ENCODE measurements at regions not wholly inside any gene's neighbourhood (a gene's known extent, or its start where the extent isn't known, plus 50 kb on each side); places are given as distances from the start of the nearest gene placed in this dataset.

DNA sequence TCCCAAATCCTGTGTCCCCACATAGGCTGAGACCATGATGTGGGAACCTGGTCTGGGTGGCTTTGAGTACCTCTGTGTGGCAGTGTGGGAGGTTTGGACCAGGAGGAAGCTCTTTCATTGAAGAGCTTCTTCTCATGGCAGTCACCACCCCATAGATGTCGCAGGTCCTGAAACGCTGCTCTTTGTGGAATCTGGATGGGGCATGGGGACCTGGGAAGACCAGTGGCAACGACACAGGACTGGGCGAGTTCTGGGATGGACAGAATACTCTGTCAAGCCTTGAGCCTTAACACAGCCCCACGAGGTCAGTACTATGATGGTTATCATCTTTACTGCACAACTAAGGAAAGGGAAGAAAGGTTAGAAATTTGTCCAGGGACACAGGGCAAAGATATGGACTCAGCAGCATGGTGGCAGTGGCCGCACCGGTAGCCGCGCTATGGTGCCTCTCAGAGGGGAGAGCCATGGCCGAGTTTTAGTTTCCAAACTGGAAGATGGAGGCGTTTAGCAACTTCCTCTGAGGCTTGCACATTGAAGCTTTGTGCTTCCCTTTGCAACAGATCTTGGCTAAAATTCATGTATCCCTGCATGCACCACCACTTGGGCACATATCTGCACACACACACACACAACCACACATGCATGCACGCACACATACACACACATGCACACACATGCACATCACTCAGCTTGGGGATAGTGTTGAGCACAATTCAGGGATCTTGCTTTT is 117.7 kb upstream of the C1orf174 start:
- no peak for DNase-seq

DNA sequence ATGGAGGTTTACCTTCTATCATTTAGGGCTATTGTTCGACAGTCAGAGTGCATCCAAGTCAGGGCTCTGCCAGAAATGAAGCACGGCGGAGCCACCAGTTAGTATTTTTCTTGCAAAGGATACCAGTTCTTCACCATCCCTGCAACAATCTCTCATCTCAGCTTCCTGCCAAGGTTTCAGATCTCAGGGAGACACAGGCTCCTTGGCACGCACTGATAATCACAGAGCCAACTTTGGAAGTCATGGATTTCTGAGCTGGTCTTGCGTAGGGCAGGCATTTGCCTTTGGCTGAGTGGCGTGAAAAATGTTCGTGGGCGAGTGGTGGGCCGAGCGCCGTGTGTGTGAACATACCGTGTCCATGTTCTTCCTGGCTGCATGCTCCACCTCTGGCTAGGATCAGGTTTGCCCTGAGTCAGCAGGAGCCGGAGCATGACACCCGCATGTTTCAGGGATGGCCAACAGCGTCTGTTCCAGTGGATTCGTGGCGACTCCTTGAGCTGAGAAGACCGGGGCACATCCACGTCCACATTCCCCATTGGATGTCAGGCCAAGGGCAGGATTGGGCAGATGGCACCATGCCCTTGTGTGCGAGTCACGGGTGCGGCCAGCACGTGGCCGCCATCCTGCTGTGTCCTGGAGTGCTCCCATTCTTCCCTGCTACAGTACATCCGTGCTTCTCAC is 118.5 kb upstream of the C1orf174 start:
- DNase-seq: no peak

DNA sequence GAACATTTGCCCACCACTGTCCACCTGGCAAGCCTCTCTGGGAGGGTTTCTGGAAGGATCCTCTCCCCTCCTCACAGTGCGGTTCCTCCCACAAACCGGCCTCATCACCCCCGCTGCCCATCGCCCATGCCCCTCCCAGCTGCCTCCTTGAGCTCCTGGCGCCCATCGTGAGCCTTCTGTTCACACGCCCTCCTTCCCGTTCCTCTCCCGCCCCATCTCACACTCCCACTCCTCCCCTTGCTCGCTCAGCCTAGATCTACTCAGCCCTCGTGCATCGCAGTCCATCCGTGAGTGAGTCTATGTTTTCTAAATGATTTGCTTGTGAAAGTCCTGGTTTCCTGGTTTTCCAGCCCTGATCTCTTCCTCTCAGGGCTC is 119.1 kb upstream of the C1orf174 start:
- DNase-seq: no peak

DNA sequence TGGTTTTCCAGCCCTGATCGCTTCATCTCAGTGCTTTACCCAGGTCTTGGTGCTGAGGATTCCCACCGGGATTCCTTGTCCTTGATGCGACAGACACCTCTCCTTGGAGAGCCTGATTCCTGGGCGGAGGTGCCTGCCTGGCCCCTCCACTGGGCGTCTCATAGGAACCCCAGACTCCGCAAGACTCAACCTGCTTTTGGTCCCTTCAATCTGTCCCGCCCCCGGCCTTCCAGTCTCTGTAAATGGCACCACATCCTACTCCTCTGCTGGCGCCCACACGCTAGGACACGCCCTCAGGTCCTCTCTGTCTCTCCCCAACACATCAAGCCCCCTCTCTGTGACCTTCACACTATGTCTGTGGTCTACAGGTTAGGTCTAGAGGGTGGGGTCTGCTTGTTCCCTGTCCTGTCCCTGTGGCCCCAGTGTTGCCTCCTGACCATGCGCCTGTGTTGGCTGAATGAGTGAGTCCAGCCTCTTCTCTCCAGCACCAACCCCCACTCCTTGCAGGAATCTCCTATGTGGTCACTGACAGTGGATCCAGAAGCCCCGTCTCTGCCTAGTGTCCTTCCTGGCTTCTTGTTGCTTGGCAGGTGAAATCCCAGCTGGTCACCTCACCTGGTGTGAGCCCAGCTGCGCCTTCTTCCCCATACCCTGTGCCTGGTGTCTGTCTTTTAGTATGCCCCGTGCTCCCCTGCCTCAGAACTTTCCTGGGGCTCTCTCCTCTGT is 119.7 kb upstream of the C1orf174 start:
- no peak for DNase-seq

DNA sequence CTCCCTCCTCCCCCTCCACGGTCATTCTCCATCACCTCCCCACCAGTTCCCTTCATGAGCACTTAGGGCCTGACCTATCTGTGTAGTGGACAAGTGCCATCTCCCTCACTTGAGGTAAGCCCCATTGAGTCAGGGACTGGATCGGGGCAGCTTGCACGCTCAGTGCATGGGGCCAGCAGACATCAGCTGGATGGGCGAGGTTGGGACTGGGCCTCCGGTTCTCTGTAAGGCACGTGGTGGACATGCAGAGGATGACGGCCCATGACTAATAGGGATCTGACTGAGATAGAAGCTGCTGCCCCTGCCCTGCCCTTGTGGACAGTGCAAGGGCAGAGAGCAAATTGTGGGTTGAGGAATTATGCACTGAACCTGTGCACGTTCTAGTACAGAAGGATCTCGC is 120.4 kb upstream of the C1orf174 start:
- DNase-seq: no peak

DNA sequence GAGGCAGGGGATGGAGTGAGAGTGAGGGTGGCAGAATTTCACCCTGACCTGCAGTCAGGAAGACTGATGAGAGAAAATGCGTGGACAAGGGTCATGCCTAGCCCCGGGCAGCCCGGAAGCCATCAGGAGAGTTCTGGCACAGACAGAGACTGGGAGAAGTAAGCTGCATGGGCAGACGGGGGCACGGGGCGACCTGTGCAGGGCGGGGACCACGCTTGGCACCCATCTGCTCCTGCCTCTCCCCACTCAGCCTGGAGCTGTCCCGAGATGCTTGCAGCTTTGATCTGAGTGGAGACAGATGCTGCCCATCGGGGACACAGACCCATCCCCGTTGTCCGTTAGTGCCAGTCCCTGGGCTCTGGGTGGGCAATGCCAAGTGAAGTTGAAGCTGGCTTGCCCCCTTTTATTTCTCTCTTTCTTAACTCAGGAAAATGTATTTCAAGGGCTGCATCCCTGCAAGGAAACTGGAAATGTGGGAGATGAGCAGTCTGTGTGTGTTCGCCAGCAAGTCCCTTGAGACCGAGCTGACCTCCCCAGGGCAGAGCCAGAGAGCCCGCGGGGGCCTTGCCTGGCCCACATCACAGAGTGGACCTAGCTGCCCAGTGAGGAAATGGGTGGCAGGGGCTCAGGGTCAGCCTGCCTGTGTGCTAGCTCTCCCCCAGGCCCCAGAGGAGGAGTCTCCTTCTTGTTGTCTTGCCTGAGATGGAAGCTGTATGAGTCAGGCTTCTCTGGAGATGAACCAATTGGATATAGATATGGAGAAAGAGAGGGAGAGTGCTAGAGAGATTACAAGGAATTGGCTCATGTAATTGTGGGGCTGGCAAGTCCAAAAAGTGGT is 121.3 kb upstream of the C1orf174 start:
- no peak for DNase-seq

DNA sequence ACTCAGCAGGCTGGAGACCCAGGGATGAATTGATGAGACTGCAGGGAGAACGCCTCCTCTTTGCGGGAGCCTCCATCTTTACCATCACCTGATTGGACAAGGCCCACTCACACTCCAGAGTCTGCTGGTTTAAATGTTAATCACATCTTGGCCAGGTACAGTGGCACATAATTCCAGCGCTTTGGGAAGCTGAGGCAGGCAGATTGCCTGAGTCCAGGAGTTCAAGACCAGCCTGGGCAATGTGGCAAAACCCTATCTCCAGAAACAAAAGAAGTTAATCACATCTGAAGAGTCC is 121.8 kb upstream of the C1orf174 start:
- no peak for DNase-seq

DNA sequence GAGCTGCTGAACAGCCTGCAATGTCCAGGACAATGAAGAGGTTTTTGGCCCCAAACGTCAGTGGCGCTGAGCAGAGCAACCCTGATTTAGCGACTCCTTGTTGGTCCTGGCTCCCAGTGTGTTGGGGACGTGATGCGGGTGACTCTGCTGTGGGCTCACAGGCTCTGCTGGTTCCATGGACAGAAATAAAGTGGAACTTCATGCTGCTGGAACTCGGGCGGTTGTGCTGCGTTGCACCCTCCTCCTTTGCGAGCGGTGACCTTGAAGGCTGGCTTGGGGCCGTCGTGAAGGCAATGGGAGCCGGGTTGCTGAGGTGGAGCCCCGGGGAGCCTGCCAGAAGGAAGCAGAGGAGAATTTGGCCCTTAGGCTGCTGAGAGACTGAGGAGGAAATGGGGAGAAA is 122.6 kb upstream of the C1orf174 start:
- no peak for DNase-seq

DNA sequence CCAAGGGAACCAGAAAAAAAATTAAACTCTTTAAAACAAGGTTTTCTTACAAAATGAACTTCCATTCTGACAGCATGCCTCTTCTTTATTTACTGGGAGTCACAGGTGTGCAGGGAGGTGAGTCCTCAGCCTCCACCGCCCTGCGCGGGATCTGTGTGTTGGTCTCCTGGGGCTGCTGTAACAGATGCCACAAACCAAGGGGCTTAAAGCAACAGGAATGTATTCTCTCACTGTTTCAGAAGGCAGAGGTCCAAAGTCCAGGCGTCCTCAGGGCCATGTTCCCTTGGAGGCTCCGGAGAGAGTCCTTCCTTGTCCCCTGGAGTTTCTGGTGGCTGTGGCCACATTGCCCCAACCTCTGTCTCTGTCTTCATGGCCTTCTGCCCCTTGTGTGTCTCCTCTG is 123.6 kb upstream of the C1orf174 start:
- DNase-seq: no peak

DNA sequence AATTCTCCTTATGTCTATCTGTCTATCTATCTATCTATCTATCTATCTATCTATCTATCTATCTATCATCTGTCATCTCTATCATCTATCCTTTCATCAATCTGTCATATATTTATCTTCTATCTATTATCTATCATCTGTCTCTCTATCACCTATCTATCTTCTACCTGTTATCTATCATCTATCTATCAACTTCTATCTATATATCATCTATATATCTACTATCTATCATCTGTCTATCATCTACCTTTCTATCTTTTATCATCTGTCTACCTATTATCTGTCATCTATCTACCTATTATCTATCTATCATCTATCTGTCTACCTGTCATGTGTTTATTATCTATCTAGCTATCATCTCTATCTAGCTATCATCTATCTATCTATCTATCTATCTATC is 124.7 kb upstream of the C1orf174 start:
- DNase-seq: no peak

DNA sequence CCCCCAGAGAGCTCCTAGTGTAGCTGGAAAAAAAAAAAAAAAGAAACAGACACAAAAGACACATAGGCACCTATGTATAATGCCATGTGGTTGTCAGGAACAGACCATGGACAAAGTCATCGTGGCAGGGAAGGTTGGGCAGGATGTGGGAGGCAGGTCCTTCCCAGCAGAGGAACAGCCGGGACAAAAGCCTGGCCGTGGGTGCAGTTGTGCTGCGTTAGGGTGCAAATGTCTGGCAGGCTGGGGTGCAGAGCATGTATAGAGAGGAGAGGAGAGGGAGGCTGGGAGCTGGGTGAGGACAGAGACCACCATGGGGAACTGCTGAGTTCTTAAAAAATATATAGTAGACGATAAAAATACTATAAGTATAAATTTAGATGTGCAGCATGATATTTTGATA is 125.7 kb upstream of the C1orf174 start:
- DNase-seq: no peak

DNA sequence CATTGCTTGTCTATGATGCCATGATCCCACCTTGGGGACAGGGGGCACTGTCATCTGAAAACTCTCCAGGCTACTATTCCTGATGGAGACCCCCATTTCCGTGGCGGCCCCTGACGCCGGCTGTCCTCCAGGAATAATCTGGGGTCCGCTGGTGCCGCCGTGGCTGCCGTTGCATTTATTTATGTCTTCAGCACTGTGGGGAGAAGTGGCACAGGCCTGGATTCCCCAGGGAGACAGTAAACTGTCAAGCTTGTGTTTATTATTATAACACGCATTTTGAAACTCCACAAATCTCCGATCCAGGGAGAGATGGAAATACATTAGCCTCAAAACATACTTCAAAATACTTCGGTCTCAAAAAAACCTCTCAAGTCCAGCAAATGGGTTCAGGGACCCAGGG is 126.9 kb upstream of the C1orf174 start:
- DNase-seq: no peak

DNA sequence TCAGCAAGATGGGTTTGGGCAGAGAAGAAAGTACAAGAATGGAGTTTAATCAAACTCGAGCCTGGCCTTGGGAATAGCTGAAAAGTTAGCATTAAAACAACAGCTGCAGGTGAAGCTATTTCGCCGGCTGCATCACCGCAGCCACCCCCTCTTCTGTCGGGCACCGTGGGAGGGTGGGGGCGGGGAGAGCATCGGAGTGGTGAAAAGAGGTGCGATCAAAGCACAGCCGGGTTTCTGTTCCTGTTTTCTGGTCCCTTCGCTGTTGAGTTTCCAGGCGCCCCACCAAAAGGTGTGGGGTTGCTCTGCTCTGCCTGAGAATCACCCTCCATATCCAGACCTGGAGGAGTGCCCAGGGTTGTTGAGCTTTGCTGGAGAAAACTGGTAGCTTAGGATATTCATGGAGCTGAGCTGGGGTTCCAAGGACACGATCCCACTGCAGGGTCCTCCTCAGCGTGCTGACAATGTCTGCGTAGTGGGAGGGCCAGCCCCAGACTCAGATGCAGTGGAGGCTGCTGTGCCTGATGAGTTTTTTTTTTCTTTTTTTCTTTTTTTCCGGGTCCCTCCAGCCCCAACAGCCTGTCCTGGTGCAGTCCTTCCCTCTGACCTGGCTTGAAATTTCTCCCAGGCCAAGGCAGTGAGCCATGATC is 127.5 kb upstream of the C1orf174 start:
- DNase-seq: no peak

DNA sequence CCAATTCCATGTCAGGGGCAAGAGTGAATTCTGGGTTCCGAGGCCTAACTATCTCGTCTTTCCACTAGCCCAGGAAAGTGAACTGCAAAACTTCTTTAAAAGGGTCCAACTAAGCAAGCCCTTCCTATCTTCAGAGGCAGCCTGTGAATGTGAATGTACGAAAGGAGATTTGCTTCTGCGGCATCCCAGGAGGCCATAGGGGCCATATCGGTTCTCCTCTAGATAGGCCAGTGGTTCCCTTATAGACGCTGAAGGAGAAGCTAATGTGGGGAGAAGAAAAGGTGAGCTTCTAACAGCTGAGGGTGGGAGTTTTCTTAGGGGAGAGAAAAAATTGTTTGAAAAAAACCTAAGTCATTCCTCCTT is 128.0 kb upstream of the C1orf174 start:
- DNase-seq: no peak

DNA sequence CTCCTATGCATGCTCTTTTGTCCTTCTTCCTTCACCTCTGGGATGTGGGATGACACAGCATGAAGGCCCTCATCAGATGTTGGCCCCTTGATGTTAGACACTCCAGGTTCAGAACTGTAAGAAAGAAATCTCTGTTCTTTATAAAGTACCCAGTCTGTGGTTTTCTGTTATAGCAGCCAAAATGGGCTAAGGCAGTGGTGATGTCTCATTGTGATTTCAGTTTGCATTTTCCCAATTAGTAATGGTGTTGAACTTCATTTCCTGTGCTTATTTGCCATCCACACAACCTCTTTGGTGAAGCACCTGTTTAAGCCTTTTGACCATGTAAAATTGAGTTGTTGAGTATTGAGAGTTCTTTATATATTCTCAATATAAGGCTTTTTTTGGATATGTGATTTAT is 129.3 kb upstream of the C1orf174 start:
- no peak for DNase-seq

DNA sequence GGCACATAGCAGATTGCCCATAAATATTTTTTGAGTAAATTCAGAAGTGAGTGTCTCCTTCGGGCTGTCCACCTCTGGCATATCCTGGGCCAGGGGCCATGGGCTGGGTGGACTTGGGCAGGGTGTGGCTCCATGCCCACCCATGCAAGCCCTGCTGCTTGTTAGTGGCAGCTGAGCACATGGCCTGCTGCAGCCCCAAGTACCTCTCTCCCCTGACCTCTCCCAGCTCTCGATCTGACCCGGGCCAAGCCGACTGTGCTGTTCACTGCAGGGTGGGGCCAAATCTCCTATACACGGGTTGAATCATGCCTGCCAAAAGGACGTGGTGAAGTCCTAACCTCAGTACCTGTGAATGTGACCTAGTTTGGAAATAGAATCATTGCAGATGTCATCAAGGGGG is 132.5 kb upstream of the C1orf174 start:
- no peak for DNase-seq

DNA sequence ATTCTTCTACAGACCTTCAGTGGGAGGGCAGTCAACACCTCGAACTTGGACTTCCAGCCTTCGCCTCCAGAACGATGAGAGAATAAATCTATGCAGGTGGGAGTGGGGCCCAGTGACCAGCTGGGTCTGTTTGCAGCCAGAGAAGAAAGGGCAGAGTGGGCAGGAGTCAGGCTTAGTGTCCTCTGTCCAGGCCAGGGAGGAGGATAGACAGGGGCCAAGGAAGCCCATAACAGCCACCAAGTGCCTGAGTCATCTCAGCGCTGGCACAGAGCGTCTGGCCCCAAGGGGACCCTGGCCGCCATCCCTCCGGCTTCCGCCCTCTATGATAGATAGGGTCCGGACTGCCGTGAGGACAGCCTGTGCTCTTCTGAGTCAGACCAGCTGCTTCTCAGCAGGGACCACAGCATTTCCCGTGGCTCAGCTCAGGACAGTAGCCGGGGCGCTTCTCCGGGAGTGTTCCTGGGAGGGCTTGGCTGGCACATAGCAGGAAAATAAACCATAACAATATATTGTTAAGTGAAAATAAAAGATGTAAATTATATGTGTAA is 133.1 kb upstream of the C1orf174 start:
- no peak for DNase-seq

DNA sequence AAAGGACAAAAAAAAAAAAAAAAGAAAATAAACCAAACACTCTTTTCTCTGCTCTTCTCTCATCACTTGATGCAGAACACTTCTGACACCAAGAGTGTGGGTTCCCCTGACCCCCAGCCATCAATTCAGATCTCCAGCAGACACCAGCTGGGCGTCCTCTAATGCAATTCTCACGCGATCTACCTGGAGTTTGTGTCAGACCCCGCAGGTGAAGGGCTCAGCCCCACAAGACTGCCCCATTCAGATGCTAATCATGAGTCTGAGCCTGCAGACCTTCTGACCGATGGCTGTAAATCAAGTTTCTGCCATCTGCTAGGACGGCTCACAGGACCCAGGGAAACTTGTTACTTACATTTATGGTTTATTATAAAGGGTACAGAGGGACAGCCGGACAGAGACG is 133.6 kb upstream of the C1orf174 start:
- no peak for DNase-seq

DNA sequence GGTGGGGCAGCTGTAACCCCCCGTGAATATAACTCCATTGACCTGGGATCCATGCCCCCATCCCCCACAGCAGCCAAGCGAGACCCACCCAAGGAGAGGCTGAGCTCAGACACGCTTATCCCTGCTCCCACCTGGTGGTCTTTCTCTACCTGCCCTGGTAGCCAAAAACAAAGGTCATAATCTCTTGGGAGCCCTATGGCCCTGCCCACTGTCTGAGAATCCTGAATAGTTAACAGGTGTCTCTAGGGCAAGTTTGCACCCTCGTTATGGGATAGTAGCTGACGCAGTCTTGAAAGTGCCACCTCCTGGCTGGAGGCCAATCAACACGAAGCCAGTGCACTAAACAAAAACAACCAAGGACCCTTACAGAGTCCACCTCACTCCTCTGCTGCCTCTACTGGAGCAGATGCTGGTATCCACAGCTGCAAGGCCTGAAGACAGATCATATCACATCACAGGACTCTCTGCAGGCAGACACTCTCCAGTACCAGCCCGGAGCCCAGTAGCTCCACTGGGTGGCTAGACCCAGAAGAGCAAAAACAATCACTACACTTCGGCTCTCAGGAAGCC is 134.3 kb upstream of the C1orf174 start:
- no peak for DNase-seq

DNA sequence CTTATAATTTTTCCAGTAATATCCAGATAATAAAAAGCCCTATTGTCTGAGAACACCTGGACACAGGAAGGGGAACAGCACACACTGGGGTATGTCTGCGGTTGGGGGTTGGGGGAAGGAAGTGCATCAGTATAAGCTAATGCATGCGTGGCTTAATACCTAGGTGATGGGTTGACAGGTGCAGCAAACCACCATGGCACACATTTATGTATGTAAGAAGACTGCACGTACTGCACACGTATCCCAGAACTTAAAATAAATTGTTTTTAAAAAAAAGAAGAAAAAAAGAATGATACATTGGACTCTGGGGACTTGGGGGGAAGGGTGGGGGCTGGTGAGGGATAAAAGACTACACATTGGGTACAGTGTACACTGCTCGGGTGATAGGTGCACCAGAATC is 144.9 kb upstream of the C1orf174 start:
- no peak for DNase-seq

DNA sequence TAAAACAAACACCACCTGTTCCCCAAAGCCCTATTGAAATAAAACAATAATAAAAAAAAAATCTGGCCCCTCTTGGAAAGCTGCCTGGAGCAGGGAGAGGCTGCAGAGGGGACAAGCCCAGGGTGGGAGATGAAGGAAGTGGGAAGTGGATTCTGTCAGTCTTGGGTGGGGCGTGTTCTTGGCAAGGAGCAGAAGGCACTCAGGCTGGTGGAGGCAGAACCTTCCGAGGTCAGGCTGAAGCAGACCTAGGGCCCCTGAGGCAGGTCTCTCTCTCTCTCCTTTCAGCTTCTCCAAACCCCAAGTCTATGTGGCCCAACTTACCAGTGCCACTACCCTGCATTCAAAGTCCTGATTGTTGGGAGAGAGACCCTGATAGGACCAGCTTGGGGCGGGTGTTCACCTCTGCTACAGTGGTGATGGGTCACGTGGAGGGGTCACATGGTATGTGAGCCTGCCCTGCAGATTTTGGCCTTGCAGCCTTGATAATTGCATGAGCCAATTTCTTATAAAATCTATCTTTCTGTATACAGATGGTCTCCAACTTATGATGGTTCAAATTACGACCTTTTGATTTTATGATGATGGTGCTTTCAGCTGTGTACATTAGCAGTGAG is 145.4 kb upstream of the C1orf174 start:
- no peak for DNase-seq

DNA sequence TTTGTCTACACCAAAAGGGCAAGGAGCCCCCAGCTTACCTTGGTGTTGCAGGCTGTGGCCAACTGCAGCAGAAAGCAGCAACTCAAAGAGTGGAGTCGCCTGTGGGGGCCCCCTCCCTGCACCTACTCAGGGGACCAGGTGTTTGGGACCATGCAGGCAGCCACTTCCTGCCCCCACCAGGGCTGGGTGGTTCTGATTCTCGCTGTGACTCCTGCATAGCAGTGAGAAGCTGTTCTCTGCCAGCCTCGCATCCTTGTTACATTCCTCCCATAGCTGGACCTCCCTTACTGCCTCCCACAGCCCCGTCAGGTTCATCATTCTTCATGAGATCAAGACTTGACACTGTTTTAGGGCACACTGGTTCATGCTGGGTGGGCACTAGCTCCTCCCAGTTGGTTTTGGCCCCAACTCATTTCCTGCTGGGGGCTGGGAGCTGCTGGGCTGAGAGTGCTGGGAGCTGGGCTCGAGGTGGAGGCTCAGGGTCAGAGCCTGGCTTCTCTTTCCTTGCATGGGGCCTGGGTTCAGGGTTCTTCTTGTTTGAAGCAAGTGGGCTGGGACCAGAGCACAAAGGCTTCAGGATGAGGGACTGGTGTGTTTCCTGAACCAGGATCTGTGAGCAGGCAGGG is 146.9 kb upstream of the C1orf174 start:
- DNase-seq: no peak

All from activated gamma-delta T cell treated with Interleukin-2 at 50 U/mL for 16 hours (primary cell).